ENCODE measurements at regions not wholly inside any gene's neighbourhood (a gene's known extent, or its start where the extent isn't known, plus 50 kb on each side); places are given as distances from the start of the nearest gene placed in this dataset.

DNA sequence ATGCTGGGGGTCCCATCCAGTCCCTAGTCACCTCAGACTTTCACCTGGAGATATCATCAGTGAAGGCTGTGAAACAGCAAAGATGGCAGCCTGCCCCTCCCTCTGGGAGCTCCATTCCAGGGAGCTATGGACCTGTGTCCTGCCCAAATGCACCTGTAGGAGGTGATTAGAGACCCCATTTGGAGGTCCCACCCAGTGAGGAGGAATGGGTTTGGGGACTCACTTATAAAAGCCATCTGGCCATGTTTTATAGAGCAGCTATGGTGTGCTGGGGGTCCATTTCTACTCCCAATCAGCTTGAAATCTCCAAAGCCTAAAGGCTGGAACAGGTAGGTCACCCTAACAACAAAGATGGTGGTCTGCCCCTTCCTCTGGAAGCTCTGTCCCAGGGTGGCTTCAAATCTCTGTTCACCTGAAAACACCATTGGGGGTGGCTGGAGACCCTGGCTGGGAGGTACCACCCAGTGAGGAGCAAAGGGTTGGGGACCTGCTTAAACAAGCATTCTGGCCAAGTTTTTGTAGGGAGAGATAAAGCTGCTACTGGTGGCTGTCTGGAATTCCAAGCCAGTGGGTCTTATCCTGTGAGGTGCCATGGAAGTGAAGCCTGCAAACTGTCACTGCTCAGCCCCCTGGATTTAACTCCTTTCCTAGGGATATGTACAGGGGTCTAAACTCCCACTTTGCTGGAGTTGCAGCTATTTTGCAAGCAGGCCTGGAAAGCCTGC, 182.3 kb downstream of the RASSF9 start:
- no peak for TF ChIP-seq TCF12 (IDR thresholded peaks at IDR 0.05; ENCODE audit: low read depth, low read length)
- TF ChIP-seq, protein P1, sequence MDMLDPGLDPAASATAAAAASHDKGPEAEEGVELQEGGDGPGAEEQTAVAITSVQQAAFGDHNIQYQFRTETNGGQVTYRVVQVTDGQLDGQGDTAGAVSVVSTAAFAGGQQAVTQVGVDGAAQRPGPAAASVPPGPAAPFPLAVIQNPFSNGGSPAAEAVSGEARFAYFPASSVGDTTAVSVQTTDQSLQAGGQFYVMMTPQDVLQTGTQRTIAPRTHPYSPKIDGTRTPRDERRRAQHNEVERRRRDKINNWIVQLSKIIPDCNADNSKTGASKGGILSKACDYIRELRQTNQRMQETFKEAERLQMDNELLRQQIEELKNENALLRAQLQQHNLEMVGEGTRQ (IDR thresholded peaks at IDR 0.05; ENCODE audit: low read length) = no peak
- no peak for TF ChIP-seq FOSL1 (IDR thresholded peaks at IDR 0.05; ENCODE audit: insufficient read depth, low read depth, low read length)
- TF ChIP-seq, protein P2, sequence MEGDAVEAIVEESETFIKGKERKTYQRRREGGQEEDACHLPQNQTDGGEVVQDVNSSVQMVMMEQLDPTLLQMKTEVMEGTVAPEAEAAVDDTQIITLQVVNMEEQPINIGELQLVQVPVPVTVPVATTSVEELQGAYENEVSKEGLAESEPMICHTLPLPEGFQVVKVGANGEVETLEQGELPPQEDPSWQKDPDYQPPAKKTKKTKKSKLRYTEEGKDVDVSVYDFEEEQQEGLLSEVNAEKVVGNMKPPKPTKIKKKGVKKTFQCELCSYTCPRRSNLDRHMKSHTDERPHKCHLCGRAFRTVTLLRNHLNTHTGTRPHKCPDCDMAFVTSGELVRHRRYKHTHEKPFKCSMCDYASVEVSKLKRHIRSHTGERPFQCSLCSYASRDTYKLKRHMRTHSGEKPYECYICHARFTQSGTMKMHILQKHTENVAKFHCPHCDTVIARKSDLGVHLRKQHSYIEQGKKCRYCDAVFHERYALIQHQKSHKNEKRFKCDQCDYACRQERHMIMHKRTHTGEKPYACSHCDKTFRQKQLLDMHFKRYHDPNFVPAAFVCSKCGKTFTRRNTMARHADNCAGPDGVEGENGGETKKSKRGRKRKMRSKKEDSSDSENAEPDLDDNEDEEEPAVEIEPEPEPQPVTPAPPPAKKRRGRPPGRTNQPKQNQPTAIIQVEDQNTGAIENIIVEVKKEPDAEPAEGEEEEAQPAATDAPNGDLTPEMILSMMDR (IDR thresholded peaks at IDR 0.05; ENCODE audit: control extremely low read depth in 1 of 3, insufficient read depth in 1 of 3, low read depth in 1 of 3, low read length in 3 of 3) = no peak
- no peak for TF ChIP-seq POLR2A (IDR thresholded peaks at IDR 0.05; ENCODE audit: control extremely low read depth in 1 of 2, low read depth in 2 of 2, low read length in 2 of 2)
- TF ChIP-seq KDM5A (IDR thresholded peaks at IDR 0.05; ENCODE audit: low read length) = no peak
- TF ChIP-seq RXRA (IDR thresholded peaks at IDR 0.05; ENCODE audit: insufficient read depth, low read depth, low read length) = no peak
- no peak for TF ChIP-seq CBX5 (IDR thresholded peaks at IDR 0.05; ENCODE audit: low read depth, low read length)
- TF ChIP-seq MAX (IDR thresholded peaks at IDR 0.05) = no peak
- TF ChIP-seq RAD21 (IDR thresholded peaks at IDR 0.05 in 1 of 2, conservative IDR thresholded peaks at IDR 0.05 in 1 of 2; ENCODE audit: low read depth in 2 of 2, low read length in 2 of 2) = no peak
- TF ChIP-seq SRF (IDR thresholded peaks at IDR 0.05; ENCODE audit: low read depth, low read length) = no peak
- no peak for TF ChIP-seq HDAC6 (IDR thresholded peaks at IDR 0.05; ENCODE audit: low read depth, low read length)
